B cell (primary cell): ENCODE measurements at regions not wholly inside any gene's neighbourhood (a gene's known extent, or its start where the extent isn't known, plus 50 kb on each side); places are given as distances from the start of the nearest gene placed in this dataset.
"Not testable (repeated sequence)": the region's sequence is repeated elsewhere in the genome, so short reads cannot be mapped to it uniquely, and the experiment has no call there.

Experiments
- ATAC-seq: fragments of 200-7000 bp; cut with Tn5 transposase; one replicate; pipeline ENCODE4 v1.10.0; 2021; ENCODE audit warnings: low read depth, mild to moderate bottlenecking, moderate number of reproducible peaks, moderate library complexity
- CTCF ChIA-PET: fragments of 350-600 bp; sonication (Branson Sonifier 250); formaldehyde crosslinking; loops from one replicate; lab custom pipeline; 2021; ENCODE audit warnings: antibody characterized with exemption, inconsistent platforms; lab: Charles Lee
- POLR2A ChIA-PET: fragments of 350-600 bp; sonication (Branson Sonifier 250); formaldehyde crosslinking; loops from one replicate; lab custom pipeline; 2021; ENCODE audit warnings: antibody characterized with exemption; lab: Charles Lee
- DNase-seq: peaks from one replicate; pipeline ENCODE4 v3.0.0; 2013
- H2AFZ ChIP-seq: 2 replicates; pipeline ENCODE4 v1.6.1; 2012; ENCODE audit warnings: mild to moderate bottlenecking, low read depth, low read length; ENCODE audit not compliant: insufficient read depth, poor library complexity, severe bottlenecking
- H3K27ac ChIP-seq, 2 donors: 1 replicate in 1 of 2; 2 replicates in 1 of 2; pipeline ENCODE4 v1.5.1; 2012 to 2013; ENCODE audit warnings: low read length in 2 of 2, mild to moderate bottlenecking in 2 of 2, moderate library complexity in 1 of 2
- H3K27me3 ChIP-seq, 4 experiments: fragments of 200-600 bp in 1 of 4; sonication (generic) in 1 of 4; replicated peaks in 1 of 4; 1 replicate in 2 of 4; 2 replicates in 2 of 4; pipeline versions ENCODE4 v1.6.1 to v1.7.0; 2013 to 2016; ENCODE audit warnings: low read length in 3 of 4, mild to moderate bottlenecking in 2 of 4, mixed read lengths in 1 of 4, moderate library complexity in 1 of 4; ENCODE audit not compliant: insufficient read depth in 4 of 4, control insufficient read depth in 3 of 4; ENCODE audit errors: control extremely low read depth in 1 of 4
- H3K36me3 ChIP-seq, 2 experiments: replicated peaks in 1 of 2; 1 replicate in 1 of 2; 2 replicates in 1 of 2; pipeline versions ENCODE4 v1.6.1 to v1.7.1; 2013; ENCODE audit warnings: low read length in 1 of 2; ENCODE audit not compliant: insufficient read depth in 2 of 2, control insufficient read depth in 1 of 2; ENCODE audit errors: control extremely low read depth in 1 of 2, extremely low read depth in 1 of 2
- H3K4me1 ChIP-seq, 2 donors: fragments of 200-600 bp in 1 of 2; sonication (generic) in 1 of 2; 1 replicate in 1 of 2; 2 replicates in 1 of 2; pipeline versions ENCODE4 v1.5.1 to v1.6.1; 2013 to 2017; ENCODE audit warnings: low read length in 2 of 2; ENCODE audit not compliant: control insufficient read depth in 2 of 2, insufficient read depth in 2 of 2
- H3K4me2 ChIP-seq: replicated peaks from 2 replicates; pipeline ENCODE3; 2012; ENCODE audit warnings: mild to moderate bottlenecking, low read depth, low read length; ENCODE audit not compliant: poor library complexity, severe bottlenecking
- H3K4me3 ChIP-seq, 5 experiments: fragments of 200-600 bp in 1 of 5; sonication (generic) in 1 of 5; 1 replicate in 3 of 5; 2 replicates in 2 of 5; pipeline versions ENCODE4 v1.5.1 to v1.7.0; 2011 to 2016; ENCODE audit warnings: low read length in 4 of 5, mild to moderate bottlenecking in 4 of 5, low read depth in 2 of 5, control low read depth in 1 of 5, moderate library complexity in 1 of 5; ENCODE audit not compliant: insufficient read depth in 1 of 5; ENCODE audit errors: control extremely low read depth in 1 of 5, extremely low read depth in 1 of 5
- H3K79me2 ChIP-seq: fragments of 200-600 bp; sonication (generic); one replicate; pipeline ENCODE4 v1.6.0; 2016; ENCODE audit warnings: low read length; ENCODE audit not compliant: control insufficient read depth, insufficient read depth
- H3K9ac ChIP-seq: fragments of 200-600 bp; sonication (generic); 2 replicates; pipeline ENCODE4 v1.6.1; 2017; ENCODE audit warnings: mild to moderate bottlenecking, low read length, moderate library complexity
- H3K9me3 ChIP-seq, 3 donors: one replicate each; pipeline versions ENCODE4 v1.6.1 to v1.7.1; 2013; ENCODE audit warnings: low read length in 2 of 3; ENCODE audit not compliant: control insufficient read depth in 2 of 3, insufficient read depth in 1 of 3; ENCODE audit errors: control extremely low read depth in 1 of 3
- H4K20me1 ChIP-seq: 2 replicates; pipeline ENCODE4 v1.6.0; 2012; ENCODE audit warnings: mild to moderate bottlenecking, low read length; ENCODE audit not compliant: insufficient read depth, control insufficient read depth, poor library complexity, severe bottlenecking
- H3K27ac Mint-ChIP-seq: one replicate; pipeline ENCODE4 v1.8.0; 2021; ENCODE audit warnings: mixed read lengths
- H3K27me3 Mint-ChIP-seq: one replicate; pipeline ENCODE4 v1.8.0; 2021; ENCODE audit warnings: mixed read lengths
- H3K4me1 Mint-ChIP-seq: one replicate; pipeline ENCODE4 v1.8.0; 2021; ENCODE audit warnings: mixed read lengths
- H3K4me3 Mint-ChIP-seq: one replicate; pipeline ENCODE4 v1.8.0; 2021; ENCODE audit warnings: mixed read lengths
- H3K9me3 Mint-ChIP-seq: one replicate; pipeline ENCODE4 v1.8.0; 2022; ENCODE audit warnings: mixed read lengths; ENCODE audit not compliant: insufficient read depth
- EZH2 ChIP-seq: IDR thresholded peaks from 2 replicates; pipeline ENCODE4 v1.6.1; 2012; ENCODE audit warnings: borderline replicate concordance, low read depth, mild to moderate bottlenecking, moderate library complexity, low read length; ENCODE audit not compliant: insufficient read depth, poor library complexity, severe bottlenecking
- WGBS: methylation state at CpG from one replicate; pipeline ENCODE4 v1.1.5; 2013; ENCODE audit warnings: missing lambda C conversion rate; ENCODE audit not compliant: insufficient coverage; 5-methylcytosine and 5-hydroxymethylcytosine counted together
- intact Hi-C: fragments of 100-400 bp; cut with micrococcal nuclease; formaldehyde crosslinking; loops from one replicate; pipeline ENCODE4 v1.10.0; 2022
- TF ChIP-seq, protein P1 (sequence below): fragments of 200-600 bp; IDR thresholded peaks from one replicate; pipeline ENCODE4 v1.8.0; 2022; ENCODE audit warnings: antibody characterized with exemption, mild to moderate bottlenecking

DNA sequence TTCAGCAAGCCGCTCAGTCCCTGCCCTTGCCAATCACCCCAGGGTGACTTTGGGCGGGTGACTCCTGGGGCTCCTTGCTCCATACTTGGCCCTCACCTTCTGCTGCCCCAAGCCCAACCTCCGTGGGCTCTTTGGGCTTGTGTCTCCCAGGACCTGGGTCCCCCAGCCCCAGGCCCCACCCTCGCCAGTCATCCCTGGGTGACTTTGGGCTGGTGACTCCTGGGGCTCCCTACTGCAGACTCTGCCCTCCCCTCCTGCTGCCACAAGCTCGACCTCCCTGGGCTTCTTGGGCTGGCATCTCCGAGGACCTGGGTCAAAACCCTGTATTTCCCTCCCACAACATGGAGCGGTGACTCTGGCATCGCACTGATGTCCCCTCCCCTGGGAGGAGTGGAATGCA, 151.5 kb downstream of the GOLGA6L4 start:
- 72% methylated on average over 6 of the region's 8 CpGs for WGBS
- Histone ChIP-seq H2AFZ (no peak overlapping the region), H3K27ac (no peak overlapping the region), H3K36me3 (no peaks in the 10 kb centered on the region), H3K9me3 (no peaks in the 10 kb centered on the region), H3K4me1 (no peaks in the 10 kb centered on the region), H3K27me3 (no peaks in the 10 kb centered on the region), H3K79me2 (no peaks in the 10 kb centered on the region), H3K4me3 (no peak overlapping the region), H3K9ac (no peak overlapping the region), H4K20me1 (no peaks in the 10 kb centered on the region), H3K4me2 (no peak overlapping the region)
- no peak overlapping the region for H3K27ac Mint-ChIP-seq
- intact Hi-C loops, result no loop called here
- DNase-seq (no peak), ATAC-seq (no peak)
- ChIA-PET POLR2A (no interaction called here), CTCF (no interaction called here)
- no peaks in the 10 kb centered on the region for H3K4me1 Mint-ChIP-seq
- no peaks in the 10 kb centered on the region for H3K9me3 Mint-ChIP-seq
- H3K4me3 Mint-ChIP-seq, result no peak overlapping the region
- H3K27me3 Mint-ChIP-seq, result peaks cover 37% of the 10 kb centered on the region
- TF ChIP-seq, protein P1, sequence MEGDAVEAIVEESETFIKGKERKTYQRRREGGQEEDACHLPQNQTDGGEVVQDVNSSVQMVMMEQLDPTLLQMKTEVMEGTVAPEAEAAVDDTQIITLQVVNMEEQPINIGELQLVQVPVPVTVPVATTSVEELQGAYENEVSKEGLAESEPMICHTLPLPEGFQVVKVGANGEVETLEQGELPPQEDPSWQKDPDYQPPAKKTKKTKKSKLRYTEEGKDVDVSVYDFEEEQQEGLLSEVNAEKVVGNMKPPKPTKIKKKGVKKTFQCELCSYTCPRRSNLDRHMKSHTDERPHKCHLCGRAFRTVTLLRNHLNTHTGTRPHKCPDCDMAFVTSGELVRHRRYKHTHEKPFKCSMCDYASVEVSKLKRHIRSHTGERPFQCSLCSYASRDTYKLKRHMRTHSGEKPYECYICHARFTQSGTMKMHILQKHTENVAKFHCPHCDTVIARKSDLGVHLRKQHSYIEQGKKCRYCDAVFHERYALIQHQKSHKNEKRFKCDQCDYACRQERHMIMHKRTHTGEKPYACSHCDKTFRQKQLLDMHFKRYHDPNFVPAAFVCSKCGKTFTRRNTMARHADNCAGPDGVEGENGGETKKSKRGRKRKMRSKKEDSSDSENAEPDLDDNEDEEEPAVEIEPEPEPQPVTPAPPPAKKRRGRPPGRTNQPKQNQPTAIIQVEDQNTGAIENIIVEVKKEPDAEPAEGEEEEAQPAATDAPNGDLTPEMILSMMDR, result no peak
- no peak for TF ChIP-seq EZH2

DNA sequence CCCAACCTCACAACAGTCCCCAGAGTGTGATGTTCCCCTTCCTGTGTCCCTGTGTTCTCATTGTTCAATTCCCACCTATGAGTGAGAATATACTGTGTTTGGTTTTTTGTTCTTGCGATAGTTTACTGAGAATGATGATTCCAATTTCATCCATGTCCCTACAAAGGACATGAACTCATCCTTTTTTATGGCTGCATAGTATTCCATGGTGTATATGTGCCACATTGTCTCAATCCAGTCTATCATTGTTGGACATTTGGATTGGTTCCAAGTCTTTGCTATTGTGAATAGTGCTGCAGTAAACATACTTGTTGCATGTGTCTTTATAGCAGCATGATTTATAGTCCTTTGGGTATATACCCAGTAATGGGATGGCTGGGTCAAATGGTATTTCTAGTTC, 152.6 kb downstream of the GOLGA6L4 start:
- H4K20me1 ChIP-seq, H3K9ac ChIP-seq, DNase-seq, H3K27me3 ChIP-seq, H3K79me2 ChIP-seq, H2AFZ ChIP-seq, ATAC-seq, H3K9me3 Mint-ChIP-seq, POLR2A ChIA-PET, H3K36me3 ChIP-seq, H3K9me3 ChIP-seq, H3K27ac ChIP-seq, H3K4me1 Mint-ChIP-seq, intact Hi-C loops, H3K4me1 ChIP-seq, H3K4me3 Mint-ChIP-seq, CTCF ChIA-PET, H3K4me3 ChIP-seq, H3K27ac Mint-ChIP-seq, H3K4me2 ChIP-seq: not testable (repeated sequence)
- no CpG with 5 or more reads among the region's 1 CpG for WGBS
- H3K27me3 Mint-ChIP-seq, result peaks cover 37% of the 10 kb centered on the region

DNA sequence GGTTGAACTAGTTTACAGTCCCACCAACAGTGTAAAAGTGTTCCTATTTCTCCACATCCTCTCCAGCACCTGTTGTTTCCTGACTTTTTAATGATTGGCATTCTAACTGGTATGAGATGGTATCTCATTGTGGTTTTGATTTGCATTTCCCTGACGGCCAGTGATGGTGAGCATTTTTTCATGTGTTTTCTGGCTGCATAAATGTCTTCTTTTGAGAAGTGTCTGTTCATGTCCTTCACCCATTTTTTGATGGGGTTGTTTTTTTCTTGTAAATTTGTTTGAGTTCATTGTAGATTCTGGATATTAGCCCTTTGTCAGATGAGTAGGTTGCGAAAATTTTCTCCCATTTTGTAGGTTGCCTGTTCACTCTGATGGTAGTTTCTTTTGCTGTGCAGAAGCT, 153.1 kb downstream of the GOLGA6L4 start:
- H3K27ac ChIP-seq, H3K4me3 Mint-ChIP-seq, H3K4me1 Mint-ChIP-seq, POLR2A ChIA-PET, H3K4me2 ChIP-seq, H3K9me3 ChIP-seq, H3K4me3 ChIP-seq, DNase-seq, H2AFZ ChIP-seq, H3K79me2 ChIP-seq, H3K4me1 ChIP-seq, CTCF ChIA-PET, H3K36me3 ChIP-seq, H3K27ac Mint-ChIP-seq, intact Hi-C loops, H3K9ac ChIP-seq, ATAC-seq, H4K20me1 ChIP-seq, H3K9me3 Mint-ChIP-seq, H3K27me3 ChIP-seq: not testable (repeated sequence)
- H3K27me3 Mint-ChIP-seq, result peaks cover 37% of the 10 kb centered on the region
- no CpG with 5 or more reads among the region's 2 CpGs for WGBS
